GM12801 (cell line): ENCODE measurements at regions not wholly inside any gene's neighbourhood (a gene's known extent, or its start where the extent isn't known, plus 50 kb on each side); places are given as distances from the start of the nearest gene placed in this dataset.

ENCODE experiments used
- CTCF ChIP-seq: IDR thresholded peaks from one replicate; pipeline ENCODE4 v1.5.1; 2011; ENCODE audit warnings: control low read depth; ENCODE audit not compliant: insufficient read length; ENCODE audit errors: extremely low read depth

DNA sequence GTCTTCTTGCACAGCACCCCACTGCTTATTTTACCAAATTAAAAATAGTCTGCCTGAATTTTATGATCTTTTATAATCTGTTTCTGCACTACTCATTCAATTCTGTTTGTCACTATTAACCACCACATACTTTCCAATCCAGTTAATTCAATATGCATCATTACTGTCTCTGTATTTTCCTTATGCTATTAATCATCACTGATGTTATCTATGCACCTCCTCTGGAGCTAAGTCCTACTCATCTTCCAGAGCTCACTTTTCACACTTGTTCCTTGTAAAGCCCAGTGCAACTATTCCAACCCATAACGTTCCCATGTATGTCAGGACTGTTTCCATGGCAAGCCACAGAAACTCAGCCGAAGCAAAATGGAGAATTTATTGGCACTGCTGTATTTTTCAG lies 713.6 kb downstream of the PLCL1 start:
- TF ChIP-seq CTCF: no peak

GRCh38 chr2:198499539-198499938 lies 695.1 kb downstream of the PLCL1 start:
- no peak for TF ChIP-seq CTCF

- no peak for TF ChIP-seq CTCF
Observed at GRCh38 chr2:198498516-198498915, 694.1 kb downstream of the PLCL1 start.

DNA sequence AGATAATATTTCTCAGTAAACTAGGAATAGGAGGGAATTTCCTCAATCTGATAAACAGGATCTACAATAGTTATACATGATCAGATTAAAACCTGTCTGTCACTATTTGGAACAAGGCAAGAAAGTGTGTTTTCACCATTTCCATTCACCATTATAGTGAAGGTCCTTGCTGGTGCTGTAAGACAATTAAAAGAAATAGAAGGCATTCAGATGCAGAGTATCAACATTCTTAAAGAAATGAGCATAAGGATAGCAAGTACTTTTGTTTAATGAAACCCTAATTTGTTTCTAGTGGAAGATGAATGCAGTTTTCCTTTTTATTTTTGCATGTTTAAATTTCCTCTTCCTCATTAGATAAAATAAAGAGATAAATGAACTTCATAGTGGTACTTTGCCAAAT lies 693.7 kb downstream of the PLCL1 start:
- TF ChIP-seq CTCF: no peak

DNA sequence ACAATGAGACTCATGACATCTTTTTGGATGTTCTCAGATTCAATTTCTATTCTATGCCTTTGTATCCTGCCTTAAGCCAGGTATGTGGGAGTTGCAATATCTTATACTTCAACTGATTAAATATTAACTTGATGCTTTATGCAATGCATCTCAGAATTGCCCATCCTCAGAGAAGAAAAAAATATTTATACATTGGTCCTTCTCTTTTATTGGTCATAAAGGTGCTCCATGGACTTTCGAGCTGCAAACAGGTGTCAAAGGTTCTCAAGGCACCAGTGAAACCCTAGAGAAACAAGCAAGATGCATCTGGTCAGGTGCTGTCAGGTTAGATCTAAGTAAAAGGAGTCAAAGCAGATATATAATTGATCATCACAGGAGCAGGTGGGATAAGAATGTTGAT lies 690.5 kb downstream of the PLCL1 start:
- no peak for TF ChIP-seq CTCF

DNA sequence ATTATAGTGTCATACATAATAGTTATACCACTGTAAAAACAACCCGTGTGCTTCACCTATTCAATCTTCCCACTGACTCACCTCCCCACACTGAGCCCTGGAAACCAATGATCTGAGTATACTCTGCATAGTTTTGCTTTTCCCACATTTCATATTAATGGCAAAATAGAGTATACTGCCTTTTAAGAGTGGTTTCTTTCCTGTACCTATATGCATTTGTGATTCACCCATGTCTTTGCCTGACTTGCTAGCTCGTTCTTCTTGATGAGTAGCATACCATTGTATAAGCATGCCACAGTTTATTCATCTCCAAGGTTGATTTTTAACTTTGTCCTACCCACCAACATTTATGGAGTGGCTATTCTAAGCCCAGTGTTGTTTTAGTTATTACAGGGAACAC lies 686.4 kb downstream of the PLCL1 start:
- no peak for TF ChIP-seq CTCF

DNA sequence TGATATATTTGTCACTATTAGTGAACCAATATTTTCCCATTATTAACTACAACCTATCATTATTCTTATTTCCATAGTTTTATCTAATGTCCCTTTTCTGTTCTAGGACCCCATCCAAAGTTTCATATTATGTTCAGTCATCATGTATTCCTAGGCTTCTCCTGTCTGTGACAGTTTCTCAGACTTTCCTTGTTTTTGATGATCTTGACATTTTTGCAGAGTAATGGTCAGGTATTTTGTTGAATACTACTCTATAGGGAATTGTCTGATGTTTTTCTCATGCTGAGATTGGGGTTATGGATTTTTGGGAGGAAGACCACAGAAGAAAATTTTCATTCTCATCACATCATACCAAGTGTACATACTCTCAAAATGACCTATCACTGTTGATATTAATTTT lies 684.6 kb downstream of the PLCL1 start:
- TF ChIP-seq CTCF: no peak

- no peak for TF ChIP-seq CTCF
Observed at GRCh38 chr2:198483051-198483450, 678.7 kb downstream of the PLCL1 start.
